Renal cortical epithelial cell (primary cell): ENCODE measurements at regions not wholly inside any gene's neighbourhood (a gene's known extent, or its start where the extent isn't known, plus 50 kb on each side); places are given as distances from the start of the nearest gene placed in this dataset.
A peak's percentile ranks its signal among the peaks of the same experiment; 100 is the strongest.
"Not testable (repeated sequence)": the region's sequence is repeated elsewhere in the genome, so short reads cannot be mapped to it uniquely, and the experiment has no call there.

ENCODE experiments used
- DNase-seq: peaks from one replicate; pipeline ENCODE4 v3.0.0-alpha.2; 2011; ENCODE audit warnings: low read depth

DNA sequence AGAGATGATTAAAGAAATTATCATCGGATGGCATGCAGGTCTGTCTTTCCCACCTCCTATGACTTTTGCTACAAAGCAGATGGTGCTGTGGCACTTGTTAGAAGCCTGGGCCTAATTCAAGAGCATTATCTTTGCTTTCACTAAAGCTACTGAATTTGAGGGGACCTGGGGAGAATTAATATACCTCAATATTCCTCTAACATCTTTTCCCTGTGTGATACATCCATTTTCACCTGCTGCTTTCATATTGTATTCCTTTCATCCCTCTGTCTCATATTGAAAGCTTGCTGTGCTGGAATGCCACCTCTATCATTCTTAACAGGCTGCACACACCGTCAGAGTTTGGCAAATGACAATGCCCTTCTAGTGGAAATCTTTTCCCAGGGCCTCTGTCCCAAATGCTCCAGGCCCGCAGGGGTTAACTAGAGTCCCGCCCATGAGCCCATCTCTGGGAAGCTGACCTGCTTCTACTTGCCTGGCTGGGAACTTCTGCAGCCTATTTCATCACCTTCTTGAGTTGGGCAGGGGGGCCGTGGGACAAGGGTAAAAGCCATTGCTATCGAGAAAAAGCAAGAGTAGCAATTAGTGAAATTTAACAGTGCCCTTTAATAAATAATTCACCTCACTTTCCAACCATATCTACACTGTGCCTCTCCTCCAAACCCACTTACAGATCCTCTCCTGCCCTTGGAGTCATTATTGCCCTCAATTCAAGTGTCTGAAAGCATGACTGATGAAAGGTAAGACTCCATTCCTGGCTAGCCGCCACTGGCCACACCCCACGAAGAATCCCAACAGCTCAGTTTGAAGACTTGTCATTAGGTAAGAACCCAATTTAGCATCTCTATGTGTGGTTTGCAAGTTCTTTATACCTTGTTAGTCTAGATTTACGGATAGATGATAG, 126.7 kb upstream of the BTG1 start:
- no peak for DNase-seq

DNA sequence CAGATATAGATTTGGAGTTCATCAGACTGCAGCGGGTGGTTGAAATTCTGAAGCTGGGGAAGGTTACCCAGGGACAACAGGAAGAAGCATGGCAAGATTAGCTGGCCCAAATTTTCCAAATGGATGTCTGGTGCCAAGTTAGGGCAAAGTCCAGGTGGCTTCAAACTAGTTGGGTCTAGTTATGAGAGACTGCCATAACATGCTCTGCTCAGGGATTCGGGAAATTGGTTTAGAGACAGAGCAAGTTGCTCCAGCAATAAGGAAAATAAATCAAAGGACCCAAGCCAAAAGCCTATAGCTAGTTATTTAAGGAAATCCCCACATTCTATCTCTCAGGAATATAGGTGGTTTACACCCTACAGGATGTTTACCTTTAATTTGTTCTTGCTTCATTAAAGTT, 125.7 kb upstream of the BTG1 start:
- DNase-seq = no peak

DNA sequence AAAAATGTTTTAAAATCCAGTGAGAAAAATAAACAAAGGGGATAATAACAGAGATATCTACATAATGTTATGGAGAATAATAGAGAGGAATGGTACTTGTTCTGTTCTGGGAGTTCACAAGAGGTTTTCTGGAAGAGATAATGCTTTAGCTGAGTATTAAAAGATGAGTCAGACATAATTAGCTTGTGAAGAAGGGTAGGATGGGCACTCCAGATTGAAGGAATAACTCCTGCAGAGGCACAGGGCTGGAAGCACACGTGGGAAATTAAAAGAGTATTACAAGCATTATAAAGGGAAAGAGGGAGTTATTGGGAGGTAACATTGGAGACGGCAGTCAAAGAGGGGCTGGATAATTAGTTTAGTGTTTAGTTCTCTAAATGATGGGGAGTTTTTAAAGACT, 124.9 kb upstream of the BTG1 start:
- no peak for DNase-seq

DNA sequence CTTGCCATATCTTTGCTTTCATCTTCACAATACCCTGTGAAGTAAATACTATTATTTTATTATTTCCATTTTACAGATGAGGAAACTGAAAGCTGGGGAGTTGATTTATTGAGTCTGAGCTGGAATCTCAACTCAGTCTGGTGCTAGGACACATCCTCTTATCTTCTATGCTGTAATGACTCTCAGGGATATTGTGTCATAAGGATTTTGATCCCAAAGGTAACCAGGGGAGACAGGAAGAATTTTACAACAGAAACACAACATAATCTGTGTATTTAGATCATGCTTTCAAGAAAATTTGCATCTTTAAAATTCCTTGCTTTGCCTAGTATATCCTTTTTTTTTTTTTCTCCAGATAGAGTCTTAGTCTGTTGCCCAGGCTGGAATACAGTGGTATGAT, 123.3 kb upstream of the BTG1 start:
- DNase-seq = no peak

DNA sequence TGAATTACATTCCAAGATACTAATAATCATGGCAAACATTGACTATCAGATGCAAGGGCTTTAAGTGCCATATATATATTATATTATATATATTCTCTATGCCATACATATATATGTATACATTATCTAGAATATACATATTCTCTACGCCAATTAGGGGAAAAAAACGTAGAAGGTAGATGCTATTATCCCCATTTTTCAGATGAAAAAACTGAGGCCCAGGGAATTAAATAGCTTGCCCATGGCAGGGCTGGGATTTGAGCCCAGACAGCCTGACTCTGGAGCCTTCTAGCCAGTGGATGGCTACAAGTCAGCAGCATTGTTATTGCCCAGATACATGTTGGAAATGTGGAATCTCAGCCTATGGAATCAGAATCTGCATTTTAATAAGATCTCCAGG, 116.0 kb upstream of the BTG1 start:
- DNase-seq = no peak

DNA sequence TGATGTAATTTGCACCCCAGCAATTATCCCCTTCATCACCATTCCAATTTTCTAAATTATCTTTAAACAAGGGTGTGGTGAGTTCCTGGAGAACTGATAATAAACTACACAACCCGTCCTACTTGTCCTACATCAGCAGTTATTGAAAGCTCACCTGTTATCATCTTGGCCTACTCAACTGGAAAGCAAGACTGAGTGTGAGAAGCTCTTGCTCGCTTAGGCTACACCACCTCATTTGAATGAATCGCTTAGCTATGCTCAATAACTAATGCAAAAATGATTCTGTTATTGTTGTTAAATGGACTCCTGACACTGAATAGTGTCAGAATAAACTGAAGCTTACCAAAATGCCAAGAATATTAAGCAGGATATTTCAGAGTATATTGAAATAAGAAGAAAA, 115.4 kb upstream of the BTG1 start:
- DNase-seq = no peak

DNA sequence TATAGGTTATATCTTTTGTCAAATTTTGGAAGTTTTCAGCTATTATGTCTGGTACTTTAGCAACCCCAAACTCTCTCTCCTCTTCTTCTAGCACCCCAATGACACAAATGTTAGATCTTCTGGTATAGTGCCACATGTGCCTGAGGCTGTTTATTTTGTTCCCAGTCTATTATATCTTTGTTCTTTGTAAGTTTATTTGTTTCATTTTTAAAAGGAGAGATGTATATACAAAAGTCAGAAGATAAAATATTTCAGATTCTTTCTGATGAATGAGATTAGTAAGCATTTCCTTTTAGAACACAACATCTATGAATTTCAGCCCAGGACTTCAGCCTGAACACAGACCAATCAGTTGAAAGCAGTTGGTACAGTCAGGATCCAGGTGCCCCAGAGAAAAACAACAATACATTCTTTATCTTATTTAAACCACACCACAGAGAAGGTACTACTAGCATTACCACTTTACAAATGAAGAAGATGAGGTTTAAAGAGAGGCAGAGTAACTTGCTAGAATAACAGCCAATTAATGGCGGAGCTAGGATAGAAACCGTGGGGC, 114.1 kb upstream of the BTG1 start:
- DNase-seq = no peak

DNA sequence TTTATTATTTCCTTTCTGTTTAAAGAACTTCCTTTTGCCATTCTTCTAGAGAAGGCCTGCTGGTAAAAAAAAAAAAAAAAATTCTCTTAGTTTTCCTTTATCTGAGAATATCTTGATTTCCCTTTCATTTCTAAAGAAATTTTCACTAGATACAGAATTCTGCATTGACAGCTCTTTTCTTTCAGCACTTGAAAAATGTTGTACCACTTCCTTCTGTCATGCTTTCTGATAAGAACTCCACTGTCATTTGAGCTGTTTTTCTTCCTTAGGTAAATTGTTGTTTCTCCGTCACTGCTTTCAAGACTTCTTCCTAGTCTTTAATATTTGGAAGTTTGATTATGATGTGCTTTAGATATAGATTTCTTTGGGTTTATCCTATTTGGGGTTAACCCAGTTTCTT, 113.6 kb upstream of the BTG1 start:
- DNase-seq = no peak

DNA sequence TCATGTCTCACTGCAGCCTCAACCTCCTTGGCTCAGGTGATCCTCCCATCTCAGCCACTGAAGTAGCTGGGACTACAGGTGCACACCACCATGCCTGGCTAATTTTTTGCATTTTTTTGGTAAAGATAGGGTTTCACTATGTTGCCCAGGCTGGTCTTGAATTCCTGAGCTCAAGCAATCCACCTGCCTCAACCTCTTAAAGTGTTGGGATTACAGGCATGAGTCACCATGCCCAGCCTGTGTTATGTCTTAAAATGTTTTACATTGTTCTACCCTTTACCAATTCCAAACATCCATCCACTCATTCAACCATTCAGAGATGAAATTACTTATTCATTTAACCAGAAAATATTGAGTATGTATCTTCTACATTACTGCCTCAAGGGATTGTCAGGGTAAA, 111.6 kb upstream of the BTG1 start:
- peak; percentile 5 for DNase-seq

DNA sequence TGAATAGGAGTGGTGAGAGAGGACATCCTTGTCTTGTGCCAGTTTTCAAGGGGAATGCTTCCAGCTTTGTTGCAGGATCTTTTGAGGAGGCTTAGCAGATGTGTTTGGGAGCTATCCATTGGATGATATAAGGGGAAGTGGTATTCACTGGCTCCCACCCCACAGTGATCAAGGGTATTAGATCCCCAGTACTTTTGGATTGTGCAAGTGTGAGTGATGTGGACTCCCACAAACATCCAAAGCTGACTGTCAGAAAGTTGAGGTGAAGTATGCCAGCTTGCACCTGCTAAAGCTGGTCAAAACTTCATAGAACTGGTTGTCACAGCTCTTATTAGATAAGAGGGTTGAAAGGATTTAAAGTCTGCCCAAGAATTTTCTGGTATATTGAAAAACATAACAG, 110.1 kb upstream of the BTG1 start:
- DNase-seq = no peak

DNA sequence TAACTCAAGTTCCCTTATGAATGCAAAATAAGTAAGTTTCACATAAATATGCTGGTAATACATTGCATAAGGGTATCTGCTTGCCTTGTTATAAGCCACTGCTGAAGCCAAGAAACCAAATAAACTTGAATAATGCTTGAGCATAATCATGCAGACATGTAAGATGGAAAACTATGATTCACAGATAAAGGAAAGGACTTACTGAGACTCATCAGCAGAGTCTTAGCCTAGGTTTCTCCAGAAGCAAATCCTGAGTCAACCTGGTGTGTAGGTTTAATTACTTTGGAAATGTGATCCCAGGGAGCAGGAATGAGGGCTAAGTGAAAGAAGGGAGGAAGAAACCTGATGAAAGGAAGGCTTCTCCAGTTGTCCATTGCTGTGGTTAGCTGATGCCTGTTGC, 107.7 kb upstream of the BTG1 start:
- no peak for DNase-seq

DNA sequence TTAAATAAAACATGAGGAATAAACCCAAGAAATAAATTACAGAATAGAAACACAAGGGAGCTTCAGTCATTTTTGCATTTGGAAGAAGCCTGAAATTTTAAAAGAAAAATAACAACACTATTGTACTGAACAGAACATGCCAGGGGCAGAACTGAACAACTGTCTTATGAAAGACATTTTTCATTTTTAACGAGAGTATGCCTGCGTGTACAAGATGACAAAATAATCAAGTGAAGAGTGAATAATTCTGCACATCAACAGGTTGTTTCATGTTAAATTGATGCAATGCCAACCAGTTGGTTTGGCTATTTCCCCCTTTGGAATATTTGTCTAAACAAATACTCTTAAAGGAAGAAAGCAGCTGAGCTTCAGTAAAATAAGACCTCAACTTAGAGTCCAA, 103.3 kb upstream of the BTG1 start:
- no peak for DNase-seq

DNA sequence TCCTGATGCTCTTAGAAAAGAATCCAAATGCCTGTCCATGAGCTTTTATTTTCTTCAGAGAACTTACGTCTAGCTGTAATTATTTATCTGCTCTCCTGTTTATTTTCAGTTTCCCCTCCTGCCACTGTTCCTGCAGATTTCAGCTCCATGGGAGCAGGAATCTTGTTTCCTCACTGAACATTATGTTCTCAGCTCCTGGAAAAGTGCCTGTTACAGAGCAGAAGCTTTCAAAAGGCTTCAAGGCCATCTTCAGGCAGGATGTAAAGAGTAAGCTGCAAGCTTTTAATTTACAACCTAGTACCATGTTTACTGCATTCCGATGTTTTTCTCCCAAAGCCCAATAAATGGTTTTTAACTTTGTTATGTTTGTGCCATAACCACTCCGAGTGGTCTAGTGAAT, 98.4 kb upstream of the BTG1 start:
- DNase-seq = peak; percentile 36

DNA sequence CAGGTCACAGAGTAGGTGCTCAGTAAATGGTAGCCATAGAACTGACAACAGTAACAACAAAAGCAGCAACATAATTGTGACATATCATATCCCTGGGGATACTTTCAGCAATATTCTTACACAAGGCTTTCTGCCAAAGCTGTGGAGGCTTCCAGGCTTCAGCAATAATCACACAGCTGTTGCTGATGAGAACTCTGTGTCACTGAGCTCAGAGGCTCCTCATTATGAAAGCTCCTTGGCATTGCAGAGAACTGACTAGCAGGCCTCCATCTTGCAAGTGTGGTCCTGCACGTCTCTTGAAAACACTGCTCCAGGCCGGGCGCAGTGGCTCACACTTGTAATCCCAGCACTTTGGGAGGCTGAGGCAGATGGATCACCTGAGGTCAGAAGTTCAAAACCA, 97.3 kb upstream of the BTG1 start:
- DNase-seq = no peak

DNA sequence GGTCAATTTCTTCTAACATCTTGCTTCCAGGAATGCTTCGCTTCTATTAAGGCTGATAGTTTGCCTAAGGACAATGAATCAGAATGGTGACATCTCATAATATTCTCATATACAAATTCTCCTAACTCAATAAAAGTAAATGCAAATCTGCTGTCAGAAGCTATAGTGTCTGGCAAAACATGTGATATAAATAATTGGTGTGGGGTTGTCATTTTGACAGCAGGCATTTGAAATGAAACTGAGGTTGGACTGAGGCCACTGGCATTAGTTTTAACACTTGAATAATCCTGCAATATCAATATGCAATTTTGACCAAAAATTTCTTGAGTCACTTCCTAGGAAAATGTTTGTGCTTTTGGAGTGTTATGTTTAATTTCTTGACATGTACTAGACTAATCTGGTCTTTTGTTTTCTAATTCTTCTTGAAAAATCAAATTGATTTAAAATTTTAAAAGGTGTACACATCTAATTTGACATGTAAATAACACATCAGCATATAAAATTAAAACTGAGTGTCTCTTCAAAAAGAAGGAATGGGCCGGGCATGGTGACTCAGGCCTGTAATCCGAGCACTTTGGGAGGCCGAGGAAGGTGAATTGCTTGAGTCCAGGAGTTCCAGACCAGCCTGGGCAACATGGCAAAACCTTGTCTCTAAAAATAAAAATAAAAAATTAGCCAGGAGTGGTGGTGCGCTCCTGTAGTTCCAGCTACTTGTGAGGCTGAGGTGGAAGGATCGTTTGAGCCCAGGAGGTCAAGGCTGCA, 92.3 kb upstream of the BTG1 start:
- no peak for DNase-seq

DNA sequence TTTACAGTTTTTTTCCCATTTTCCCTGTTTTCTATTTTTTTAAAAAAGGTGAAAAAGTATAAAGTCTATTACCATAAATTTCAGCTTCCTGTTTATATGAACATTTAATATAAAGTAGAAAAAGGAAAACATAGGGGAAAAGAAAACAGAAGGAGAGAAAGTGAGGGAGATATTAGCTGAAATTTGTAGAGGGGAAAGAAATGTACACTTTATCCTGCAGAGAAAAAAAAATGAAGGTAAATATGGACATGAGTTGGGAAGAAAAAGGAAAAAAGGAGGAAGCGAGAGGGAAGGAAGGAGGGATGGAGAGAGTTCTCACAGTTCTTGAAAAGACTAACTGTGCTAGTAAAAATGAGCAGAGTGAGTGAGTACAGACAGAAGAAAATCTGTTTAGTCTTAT, 91.6 kb upstream of the BTG1 start:
- DNase-seq = no peak

DNA sequence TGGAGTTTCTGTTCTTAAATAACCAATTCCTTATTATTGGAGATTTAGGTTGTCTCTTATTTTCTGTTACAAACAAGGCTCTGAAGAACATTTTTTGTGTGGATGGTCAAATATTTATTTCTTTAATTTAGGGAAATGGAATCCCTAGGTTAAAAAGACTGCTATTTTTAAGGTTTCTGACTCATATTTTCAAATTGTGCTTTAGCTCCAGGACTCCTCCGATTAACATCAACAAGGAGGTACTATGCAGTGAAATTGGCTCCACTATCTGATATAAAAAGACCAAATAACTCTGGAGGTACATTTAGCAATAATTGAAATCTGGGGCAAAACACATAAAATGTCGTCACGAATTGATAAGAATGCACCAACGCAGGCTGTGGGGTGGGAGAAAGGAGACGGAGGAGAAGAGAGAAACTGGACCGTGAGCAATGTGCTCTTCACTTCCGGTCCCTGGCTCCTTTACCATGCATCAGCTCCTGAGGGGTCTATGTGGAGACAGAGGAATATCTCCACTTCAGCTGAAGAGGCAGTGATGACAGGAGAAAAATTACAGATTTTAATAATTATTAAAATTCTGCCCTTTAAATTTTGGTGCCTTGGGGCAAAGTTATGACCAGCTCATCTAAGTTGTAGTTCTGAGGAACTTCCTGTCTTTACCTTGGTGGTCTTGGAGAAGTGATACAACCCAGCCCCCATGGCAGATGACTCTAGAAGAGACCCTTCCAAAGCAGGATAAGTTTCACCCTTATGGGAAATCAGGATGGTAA, 90.2 kb upstream of the BTG1 start:
- DNase-seq = no peak

DNA sequence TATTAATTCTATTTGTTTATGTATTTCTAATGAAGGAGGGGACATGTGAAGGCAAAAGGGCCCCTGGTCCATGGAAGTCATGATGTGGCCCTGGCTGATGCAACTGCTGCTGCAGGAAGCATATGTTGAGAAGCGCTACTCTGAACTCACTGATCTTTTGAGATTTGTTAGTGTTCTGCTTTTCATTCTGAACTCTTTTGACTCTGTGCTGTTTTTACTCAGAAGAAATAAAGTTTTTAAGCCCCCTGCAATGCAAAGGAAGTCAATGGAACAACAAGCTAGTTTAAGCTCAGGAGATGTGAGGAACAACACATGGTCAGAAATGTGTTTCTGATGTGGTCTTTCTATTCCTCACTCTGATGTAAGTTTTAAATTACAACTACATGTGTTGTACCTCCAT, 88.9 kb upstream of the BTG1 start:
- no peak for DNase-seq

DNA sequence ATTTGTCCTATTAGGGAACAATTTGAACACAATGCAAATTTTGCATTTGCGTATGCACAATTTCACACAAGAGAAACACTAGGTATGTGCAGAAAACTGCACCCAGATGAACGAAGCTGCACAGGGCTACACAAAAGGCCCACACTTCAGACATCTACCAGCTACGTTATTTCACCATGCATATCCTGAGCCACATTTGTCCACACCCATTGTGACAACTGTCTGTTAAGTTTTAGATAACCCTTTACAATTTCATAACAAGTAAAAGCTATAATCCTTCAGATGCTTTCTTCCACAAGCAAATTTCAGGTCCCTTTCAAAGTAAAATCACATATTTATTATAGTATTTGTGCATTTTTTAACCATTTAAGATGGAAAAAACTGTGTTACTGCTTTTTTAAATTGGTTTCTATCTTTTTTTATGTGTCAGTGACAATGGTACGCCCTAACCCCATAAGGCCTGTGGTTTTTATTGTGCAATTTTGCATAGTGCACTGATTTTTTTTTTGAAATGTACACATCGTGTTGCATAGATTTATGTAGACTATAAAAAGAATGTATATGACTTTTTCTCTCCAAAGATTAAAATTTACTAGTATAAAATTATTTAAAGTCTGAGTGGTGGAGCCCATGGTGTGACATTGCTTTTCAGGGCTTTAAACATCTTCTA, 87.8 kb upstream of the BTG1 start:
- DNase-seq = no peak

DNA sequence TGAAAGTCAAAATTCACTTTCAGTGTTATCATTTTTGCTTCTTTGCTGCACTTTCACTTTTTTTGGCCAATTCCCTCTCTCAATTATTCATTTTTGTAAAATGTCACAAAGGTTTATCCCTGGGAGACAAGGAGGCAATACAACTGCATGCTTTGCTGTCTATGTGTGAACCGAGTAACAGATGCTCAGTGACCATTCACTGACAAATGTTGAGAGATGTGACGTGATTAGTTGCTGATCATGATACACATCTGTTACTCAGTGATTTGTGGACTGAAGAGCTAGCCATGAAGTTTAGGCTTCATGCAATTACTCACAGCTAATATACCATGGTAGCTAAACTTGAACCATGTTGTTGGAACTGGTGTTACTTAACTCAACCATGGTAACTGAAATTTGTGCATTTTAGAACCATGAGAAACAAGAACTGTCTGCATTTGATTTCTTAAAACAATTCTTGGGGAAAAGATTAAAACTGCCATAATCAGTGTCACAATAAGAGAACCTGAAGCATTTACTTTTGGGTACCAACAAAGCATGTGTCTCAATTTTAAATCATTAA, 86.8 kb upstream of the BTG1 start:
- not testable (repeated sequence) for DNase-seq

DNA sequence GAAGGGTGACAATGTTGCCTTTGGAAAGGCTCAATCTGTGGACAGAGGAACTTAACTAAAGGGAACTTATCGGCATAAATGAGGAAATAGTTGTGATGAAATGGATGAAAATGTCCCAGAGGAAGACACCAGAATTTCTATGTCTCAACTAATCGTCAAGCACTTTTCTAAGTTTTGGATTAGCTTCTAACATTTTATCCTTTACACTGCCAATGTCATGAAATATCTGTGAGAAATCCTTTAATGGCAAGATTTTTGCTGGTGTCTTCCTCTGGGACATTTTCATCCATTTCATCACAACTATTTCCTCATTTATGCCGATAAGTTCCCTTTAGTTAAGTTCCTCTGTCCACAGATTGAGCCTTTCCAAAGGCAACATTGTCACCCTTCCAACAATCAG, 86.3 kb upstream of the BTG1 start:
- not testable (repeated sequence) for DNase-seq
